WTC11 (cell line): ENCODE measurements at regions not wholly inside any gene's neighbourhood (a gene's known extent, or its start where the extent isn't known, plus 50 kb on each side); places are given as distances from the start of the nearest gene placed in this dataset.

Experiments
- NFE2L1 ChIP-seq: sonication (generic); formaldehyde crosslinking; IDR thresholded peaks from 2 replicates; pipeline ENCODE4 v1.8.1; 2023; ENCODE audit warnings: missing genetic modification reagents
- ZNF416 ChIP-seq: fragments of 250-450 bp; sonication (Bioruptor Pico); IDR thresholded peaks from 2 replicates; pipeline ENCODE4 v1.9.0; 2021; ENCODE audit warnings: mild to moderate bottlenecking, inconsistent platforms
- TF ChIP-seq, protein P1 (sequence below): sonication (generic); formaldehyde crosslinking; IDR thresholded peaks from 2 replicates; pipeline ENCODE4 v1.8.0; 2022; ENCODE audit warnings: missing genetic modification reagents
- TF ChIP-seq, protein P2 (sequence below): fragments of 250-450 bp; sonication (Bioruptor Pico); IDR thresholded peaks from 2 replicates; pipeline ENCODE4 v1.9.0; 2021; ENCODE audit warnings: moderate library complexity, mild to moderate bottlenecking, inconsistent platforms, borderline replicate concordance
- TF ChIP-seq, protein P3 (sequence below): fragments of 200-600 bp; IDR thresholded peaks from 2 replicates; pipeline ENCODE4 v1.8.0; 2022; ENCODE audit warnings: antibody characterized with exemption
- TF ChIP-seq, protein P4 (sequence below): sonication (generic); formaldehyde crosslinking; IDR thresholded peaks from 2 replicates; pipeline ENCODE4 v1.8.1; 2023; ENCODE audit warnings: mild to moderate bottlenecking, missing genetic modification reagents, moderate library complexity

DNA sequence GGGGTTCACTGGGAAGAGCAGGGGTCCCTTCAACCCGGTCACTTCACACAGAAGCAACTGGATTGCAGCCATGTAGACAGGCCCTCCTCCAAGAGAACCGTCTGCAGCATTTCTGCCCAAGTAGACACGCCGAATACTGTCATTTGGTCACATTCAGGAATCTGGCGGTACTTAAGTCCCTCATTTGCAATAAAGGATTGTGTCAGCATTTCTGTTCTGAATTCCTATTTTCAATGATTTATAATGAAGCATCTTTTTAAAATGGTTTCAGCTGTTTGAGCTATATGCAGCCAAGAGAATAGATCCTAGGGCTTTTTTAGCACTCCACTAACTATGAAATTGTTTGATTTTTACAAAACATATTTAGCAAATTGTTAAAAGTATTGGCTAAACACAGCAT lies 143.5 kb upstream of the SOX1 start:
- TF ChIP-seq, protein P1, sequence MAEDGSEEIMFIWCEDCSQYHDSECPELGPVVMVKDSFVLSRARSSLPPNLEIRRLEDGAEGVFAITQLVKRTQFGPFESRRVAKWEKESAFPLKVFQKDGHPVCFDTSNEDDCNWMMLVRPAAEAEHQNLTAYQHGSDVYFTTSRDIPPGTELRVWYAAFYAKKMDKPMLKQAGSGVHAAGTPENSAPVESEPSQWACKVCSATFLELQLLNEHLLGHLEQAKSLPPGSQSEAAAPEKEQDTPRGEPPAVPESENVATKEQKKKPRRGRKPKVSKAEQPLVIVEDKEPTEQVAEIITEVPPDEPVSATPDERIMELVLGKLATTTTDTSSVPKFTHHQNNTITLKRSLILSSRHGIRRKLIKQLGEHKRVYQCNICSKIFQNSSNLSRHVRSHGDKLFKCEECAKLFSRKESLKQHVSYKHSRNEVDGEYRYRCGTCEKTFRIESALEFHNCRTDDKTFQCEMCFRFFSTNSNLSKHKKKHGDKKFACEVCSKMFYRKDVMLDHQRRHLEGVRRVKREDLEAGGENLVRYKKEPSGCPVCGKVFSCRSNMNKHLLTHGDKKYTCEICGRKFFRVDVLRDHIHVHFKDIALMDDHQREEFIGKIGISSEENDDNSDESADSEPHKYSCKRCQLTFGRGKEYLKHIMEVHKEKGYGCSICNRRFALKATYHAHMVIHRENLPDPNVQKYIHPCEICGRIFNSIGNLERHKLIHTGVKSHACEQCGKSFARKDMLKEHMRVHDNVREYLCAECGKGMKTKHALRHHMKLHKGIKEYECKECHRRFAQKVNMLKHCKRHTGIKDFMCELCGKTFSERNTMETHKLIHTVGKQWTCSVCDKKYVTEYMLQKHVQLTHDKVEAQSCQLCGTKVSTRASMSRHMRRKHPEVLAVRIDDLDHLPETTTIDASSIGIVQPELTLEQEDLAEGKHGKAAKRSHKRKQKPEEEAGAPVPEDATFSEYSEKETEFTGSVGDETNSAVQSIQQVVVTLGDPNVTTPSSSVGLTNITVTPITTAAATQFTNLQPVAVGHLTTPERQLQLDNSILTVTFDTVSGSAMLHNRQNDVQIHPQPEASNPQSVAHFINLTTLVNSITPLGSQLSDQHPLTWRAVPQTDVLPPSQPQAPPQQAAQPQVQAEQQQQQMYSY (CRISPR knock-in tag): no peak
- TF ChIP-seq, protein P2, sequence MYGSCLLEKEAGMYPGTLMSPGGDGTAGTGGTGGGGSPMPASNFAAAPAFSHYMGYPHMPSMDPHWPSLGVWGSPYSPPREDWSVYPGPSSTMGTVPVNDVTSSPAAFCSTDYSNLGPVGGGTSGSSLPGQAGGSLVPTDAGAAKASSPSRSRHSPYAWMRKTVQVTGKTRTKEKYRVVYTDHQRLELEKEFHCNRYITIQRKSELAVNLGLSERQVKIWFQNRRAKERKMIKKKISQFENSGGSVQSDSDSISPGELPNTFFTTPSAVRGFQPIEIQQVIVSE (CRISPR knock-in tag): no peak
- TF ChIP-seq, protein P3, sequence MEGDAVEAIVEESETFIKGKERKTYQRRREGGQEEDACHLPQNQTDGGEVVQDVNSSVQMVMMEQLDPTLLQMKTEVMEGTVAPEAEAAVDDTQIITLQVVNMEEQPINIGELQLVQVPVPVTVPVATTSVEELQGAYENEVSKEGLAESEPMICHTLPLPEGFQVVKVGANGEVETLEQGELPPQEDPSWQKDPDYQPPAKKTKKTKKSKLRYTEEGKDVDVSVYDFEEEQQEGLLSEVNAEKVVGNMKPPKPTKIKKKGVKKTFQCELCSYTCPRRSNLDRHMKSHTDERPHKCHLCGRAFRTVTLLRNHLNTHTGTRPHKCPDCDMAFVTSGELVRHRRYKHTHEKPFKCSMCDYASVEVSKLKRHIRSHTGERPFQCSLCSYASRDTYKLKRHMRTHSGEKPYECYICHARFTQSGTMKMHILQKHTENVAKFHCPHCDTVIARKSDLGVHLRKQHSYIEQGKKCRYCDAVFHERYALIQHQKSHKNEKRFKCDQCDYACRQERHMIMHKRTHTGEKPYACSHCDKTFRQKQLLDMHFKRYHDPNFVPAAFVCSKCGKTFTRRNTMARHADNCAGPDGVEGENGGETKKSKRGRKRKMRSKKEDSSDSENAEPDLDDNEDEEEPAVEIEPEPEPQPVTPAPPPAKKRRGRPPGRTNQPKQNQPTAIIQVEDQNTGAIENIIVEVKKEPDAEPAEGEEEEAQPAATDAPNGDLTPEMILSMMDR: no peak
- TF ChIP-seq NFE2L1 (CRISPR knock-in tag) (no peak), ZNF416 (CRISPR knock-in tag) (no peak)
- TF ChIP-seq, protein P4, sequence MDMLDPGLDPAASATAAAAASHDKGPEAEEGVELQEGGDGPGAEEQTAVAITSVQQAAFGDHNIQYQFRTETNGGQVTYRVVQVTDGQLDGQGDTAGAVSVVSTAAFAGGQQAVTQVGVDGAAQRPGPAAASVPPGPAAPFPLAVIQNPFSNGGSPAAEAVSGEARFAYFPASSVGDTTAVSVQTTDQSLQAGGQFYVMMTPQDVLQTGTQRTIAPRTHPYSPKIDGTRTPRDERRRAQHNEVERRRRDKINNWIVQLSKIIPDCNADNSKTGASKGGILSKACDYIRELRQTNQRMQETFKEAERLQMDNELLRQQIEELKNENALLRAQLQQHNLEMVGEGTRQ (CRISPR knock-in tag): no peak
